DND-41 (cell line): ENCODE measurements at regions not wholly inside any gene's neighbourhood (a gene's known extent, or its start where the extent isn't known, plus 50 kb on each side); places are given as distances from the start of the nearest gene placed in this dataset.

Source experiments
- EZH2 ChIP-seq: IDR thresholded peaks from 3 replicates; pipeline ENCODE4 v1.6.1; 2012; ENCODE audit warnings: borderline replicate concordance, low read depth, mild to moderate bottlenecking, moderate library complexity, low read length, inconsistent platforms; ENCODE audit not compliant: severe bottlenecking
- TF ChIP-seq, protein P1 (sequence below): IDR thresholded peaks from 2 replicates; pipeline ENCODE4 v1.5.1; 2012; ENCODE audit warnings: borderline replicate concordance, low read length, moderate library complexity, mild to moderate bottlenecking; ENCODE audit not compliant: poor library complexity, severe bottlenecking; ENCODE audit errors: extremely low read depth

GRCh38 chr15:91482799-91483198, 370.7 kb upstream of the SLCO3A1 start:
- TF ChIP-seq, protein P1, sequence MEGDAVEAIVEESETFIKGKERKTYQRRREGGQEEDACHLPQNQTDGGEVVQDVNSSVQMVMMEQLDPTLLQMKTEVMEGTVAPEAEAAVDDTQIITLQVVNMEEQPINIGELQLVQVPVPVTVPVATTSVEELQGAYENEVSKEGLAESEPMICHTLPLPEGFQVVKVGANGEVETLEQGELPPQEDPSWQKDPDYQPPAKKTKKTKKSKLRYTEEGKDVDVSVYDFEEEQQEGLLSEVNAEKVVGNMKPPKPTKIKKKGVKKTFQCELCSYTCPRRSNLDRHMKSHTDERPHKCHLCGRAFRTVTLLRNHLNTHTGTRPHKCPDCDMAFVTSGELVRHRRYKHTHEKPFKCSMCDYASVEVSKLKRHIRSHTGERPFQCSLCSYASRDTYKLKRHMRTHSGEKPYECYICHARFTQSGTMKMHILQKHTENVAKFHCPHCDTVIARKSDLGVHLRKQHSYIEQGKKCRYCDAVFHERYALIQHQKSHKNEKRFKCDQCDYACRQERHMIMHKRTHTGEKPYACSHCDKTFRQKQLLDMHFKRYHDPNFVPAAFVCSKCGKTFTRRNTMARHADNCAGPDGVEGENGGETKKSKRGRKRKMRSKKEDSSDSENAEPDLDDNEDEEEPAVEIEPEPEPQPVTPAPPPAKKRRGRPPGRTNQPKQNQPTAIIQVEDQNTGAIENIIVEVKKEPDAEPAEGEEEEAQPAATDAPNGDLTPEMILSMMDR, result no peak
- no peak for TF ChIP-seq EZH2
